Activated CD8-positive, alpha-beta T cell treated with anti-CD3 and anti-CD28 coated beads, Interleukin-2, amount 10 ng/mL, durations not matched to agents 7 days and 5 days (primary cell): ENCODE measurements at regions not wholly inside any gene's neighbourhood (a gene's known extent, or its start where the extent isn't known, plus 50 kb on each side); places are given as distances from the start of the nearest gene placed in this dataset.

Experiments used
- ATAC-seq: fragments of 150-1000 bp; cut with Tn5 transposase; one replicate; pipeline ENCODE4 v1.10.0; 2021; ENCODE audit warnings: moderate library complexity
- CTCF ChIA-PET: fragments of 350-600 bp; sonication (Branson Sonifier 250); formaldehyde crosslinking; loops from one replicate; lab custom pipeline; 2021; ENCODE audit warnings: antibody characterized with exemption; lab: Charles Lee
- POLR2A ChIA-PET: fragments of 350-600 bp; sonication (Branson Sonifier 250); formaldehyde crosslinking; loops from one replicate; lab custom pipeline; 2021; ENCODE audit warnings: antibody characterized with exemption; lab: Charles Lee
- DNase-seq: peaks from one replicate; pipeline ENCODE4 v3.0.0-alpha.2; 2020
- H3K27ac Mint-ChIP-seq: one replicate; pipeline ENCODE4 v1.8.0; 2021; ENCODE audit warnings: mild to moderate bottlenecking, mixed read lengths
- H3K27me3 Mint-ChIP-seq: one replicate; pipeline ENCODE4 v1.8.0; 2021; ENCODE audit warnings: low read depth, mixed read lengths
- H3K36me3 Mint-ChIP-seq: one replicate; pipeline ENCODE4 v1.8.0; 2021; ENCODE audit warnings: low read depth, mixed read lengths
- H3K4me1 Mint-ChIP-seq: one replicate; pipeline ENCODE4 v1.8.0; 2021; ENCODE audit warnings: low read depth, mixed read lengths
- H3K4me3 Mint-ChIP-seq: one replicate; pipeline ENCODE4 v1.8.0; 2021; ENCODE audit warnings: mild to moderate bottlenecking, mixed read lengths
- H3K9me3 Mint-ChIP-seq: one replicate; pipeline ENCODE4 v1.8.0; 2022; ENCODE audit warnings: mixed read lengths; ENCODE audit not compliant: insufficient read depth

GRCh38 chr2:128768041-128768440, 449.4 kb upstream of the HS6ST1 start:
- Mint-ChIP-seq H3K9me3 (peaks cover 6% of the 10 kb centered on the region), H3K36me3 (no peaks in the 10 kb centered on the region), H3K4me1 (no peaks in the 10 kb centered on the region), H3K4me3 (no peak overlapping the region), H3K27ac (no peak overlapping the region), H3K27me3 (peaks cover 5% of the 10 kb centered on the region)
- ChIA-PET CTCF (no interaction called here), POLR2A (no interaction called here)
- no peak for ATAC-seq
- no peak for DNase-seq

GRCh38 chr2:128769457-128770142, 450.9 kb upstream of the HS6ST1 start:
- ChIA-PET CTCF (no interaction called here), POLR2A (no interaction called here)
- H3K9me3 Mint-ChIP-seq: no peaks in the 10 kb centered on the region
- H3K36me3 Mint-ChIP-seq: no peaks in the 10 kb centered on the region
- H3K4me1 Mint-ChIP-seq: no peaks in the 10 kb centered on the region
- ATAC-seq: no peak
- H3K27me3 Mint-ChIP-seq: no peaks in the 10 kb centered on the region
- DNase-seq: no peak
- no peak overlapping the region for H3K27ac Mint-ChIP-seq
- no peak overlapping the region for H3K4me3 Mint-ChIP-seq

DNA sequence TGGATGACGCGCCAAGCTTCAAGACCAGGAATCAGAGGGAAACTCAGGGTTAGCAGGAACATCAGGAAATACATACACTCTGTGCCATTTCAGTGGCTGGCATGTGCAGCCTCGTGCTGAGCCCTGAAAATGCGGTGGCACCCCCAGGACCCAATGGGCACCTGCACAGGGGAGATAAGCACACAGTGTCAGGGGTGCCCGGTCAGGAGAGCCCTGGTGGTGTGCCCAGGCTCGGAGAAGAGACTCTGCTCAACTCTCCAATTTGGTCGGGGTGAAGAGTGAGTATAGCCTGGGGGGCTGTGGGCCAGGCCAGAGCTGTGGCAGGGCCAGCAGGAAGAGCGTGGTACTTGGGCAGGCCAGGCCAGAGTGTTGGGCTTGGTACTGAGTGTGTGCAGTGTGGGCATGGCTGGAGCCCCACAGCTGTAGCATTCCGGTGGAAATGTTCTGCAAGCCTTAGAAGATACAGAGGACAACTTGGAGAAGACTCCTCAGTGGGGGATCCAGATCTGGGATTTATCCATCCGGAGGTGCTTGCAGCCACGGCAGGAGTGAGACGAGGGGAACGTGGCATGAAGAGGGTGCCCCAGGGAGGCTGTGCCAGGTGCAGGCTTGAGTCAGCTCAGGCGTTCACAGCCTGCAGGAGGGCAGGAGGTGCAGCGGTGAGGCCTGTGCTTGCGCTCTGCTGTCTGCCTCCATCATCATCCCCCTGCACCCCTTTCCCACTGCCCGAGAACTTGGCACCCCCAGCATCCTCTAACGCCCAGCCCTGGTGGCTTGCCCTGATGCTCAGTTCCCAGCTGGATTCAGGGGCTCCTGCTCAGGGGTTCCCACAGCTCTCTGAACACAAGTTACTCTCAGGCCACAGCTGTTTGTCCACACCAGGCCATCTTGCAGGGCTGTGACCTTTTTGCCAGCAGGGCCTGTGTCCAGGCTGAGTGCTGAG, 451.7 kb upstream of the HS6ST1 start:
- Mint-ChIP-seq H3K4me3 (no peak overlapping the region), H3K36me3 (no peaks in the 10 kb centered on the region), H3K4me1 (no peaks in the 10 kb centered on the region), H3K27me3 (no peaks in the 10 kb centered on the region), H3K27ac (no peak overlapping the region), H3K9me3 (no peaks in the 10 kb centered on the region)
- CTCF ChIA-PET: no interaction called here
- DNase-seq: no peak
- POLR2A ChIA-PET: no interaction called here
- no peak for ATAC-seq

DNA sequence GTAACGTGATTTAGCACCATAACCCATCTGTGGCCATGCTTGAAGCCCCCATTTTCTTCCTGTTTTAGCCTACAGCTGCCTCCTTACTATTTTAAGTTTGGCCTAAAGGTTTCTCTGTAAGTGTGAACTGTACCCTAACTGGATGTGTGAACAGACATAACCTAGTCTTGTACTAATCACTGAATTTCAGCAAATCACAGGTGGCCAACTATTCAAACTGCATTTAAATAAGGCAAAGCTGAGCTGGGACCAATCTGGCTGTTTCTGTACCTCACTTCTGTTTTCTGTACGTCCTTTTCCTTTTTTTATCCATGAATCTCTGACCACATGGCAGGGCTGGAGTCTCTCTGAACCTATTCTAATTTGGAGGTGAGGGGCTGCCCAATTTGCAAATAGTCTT, 452.7 kb upstream of the HS6ST1 start:
- no peak overlapping the region for H3K27ac Mint-ChIP-seq
- no peak overlapping the region for H3K4me3 Mint-ChIP-seq
- no peaks in the 10 kb centered on the region for H3K27me3 Mint-ChIP-seq
- H3K4me1 Mint-ChIP-seq: no peaks in the 10 kb centered on the region
- ATAC-seq: no peak
- no peak for DNase-seq
- POLR2A ChIA-PET: no interaction called here
- no peaks in the 10 kb centered on the region for H3K9me3 Mint-ChIP-seq
- CTCF ChIA-PET: no interaction called here
- H3K36me3 Mint-ChIP-seq: no peaks in the 10 kb centered on the region

GRCh38 chr2:128772671-128773070, 454.0 kb upstream of the HS6ST1 start:
- ChIA-PET POLR2A (no interaction called here), CTCF (no interaction called here)
- Mint-ChIP-seq H3K4me3 (no peak overlapping the region), H3K4me1 (no peaks in the 10 kb centered on the region), H3K9me3 (no peaks in the 10 kb centered on the region), H3K36me3 (no peaks in the 10 kb centered on the region), H3K27me3 (no peaks in the 10 kb centered on the region), H3K27ac (no peak overlapping the region)
- DNase-seq: no peak
- ATAC-seq: no peak

DNA sequence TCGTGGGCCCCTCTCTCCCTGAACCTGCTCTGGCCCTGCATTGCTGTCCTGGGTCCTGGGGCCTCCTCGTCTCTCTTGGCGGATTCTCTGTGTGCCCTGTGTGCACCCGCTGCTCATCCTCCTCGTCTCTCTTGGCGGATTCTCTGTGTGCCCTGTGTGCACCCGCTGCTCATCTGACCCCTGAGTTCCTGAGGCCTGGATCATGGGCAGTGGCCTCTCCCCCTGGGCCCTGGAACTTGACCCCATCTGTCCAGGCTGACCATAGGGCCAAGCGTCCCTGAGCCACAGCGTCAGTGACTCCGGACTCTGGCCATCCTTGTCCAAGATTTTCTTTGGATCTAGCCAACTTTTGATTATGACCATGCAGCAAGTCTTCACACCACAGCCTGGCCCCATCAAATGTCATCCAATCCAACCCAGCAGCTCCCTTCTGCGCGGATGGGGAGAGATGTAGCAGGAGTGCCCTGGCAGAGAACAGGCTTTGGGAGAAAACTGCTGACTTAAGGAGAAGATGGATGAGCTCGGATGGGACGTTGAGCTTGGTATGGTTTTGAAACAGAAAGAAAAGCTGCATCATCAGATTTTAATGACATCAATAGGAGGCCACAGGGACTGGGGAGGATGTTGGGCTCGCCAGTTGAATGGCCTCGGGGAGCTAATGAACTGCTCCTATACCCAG, 455.1 kb upstream of the HS6ST1 start:
- no peak for ATAC-seq
- H3K36me3 Mint-ChIP-seq: no peaks in the 10 kb centered on the region
- ChIA-PET POLR2A (no interaction called here), CTCF (no interaction called here)
- no peaks in the 10 kb centered on the region for H3K4me1 Mint-ChIP-seq
- H3K4me3 Mint-ChIP-seq: no peak overlapping the region
- no peak for DNase-seq
- no peaks in the 10 kb centered on the region for H3K27me3 Mint-ChIP-seq
- no peak overlapping the region for H3K27ac Mint-ChIP-seq
- H3K9me3 Mint-ChIP-seq: no peaks in the 10 kb centered on the region

DNA sequence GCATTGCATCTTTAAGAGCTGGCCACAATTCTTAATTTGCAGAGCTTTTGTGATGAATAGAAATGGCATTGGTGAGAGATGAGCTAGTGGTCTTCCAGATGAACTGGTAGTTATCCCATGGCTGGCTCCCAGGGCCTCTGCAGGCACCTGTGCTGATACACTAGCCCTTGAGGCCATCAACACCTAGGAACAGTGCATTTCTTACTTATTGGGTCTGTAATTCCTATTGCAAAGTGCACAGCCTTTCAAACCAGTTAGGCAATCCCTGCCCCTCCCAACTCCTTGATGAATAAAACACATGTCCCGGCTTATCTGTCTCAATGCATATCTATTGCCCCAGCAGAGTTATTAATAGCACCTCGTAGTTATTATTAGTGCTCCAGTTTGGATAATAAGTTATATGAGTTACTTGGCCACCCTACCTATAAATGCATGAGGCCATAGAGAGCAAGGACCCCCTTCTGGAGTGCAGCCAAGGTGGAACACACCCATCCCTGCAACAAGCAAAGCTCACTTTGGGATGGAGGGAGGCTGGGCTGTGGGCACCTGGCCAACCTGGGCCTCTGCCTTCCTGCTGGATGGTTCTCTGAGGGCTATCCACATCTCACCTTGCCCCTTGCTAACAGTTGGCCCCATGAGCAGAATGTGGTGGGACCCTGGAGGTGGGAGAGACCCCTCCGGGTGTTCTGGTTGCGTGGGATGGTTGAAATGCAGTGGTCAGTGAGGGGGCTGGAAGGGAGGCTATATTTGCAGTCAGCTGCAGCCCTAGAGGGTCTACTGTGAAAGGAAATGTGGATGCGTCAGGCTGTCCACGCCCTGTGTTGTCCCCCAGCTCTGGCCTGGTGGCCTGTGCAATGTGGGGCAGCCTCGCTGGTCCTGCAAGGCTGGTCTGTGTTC, 455.9 kb upstream of the HS6ST1 start:
- POLR2A ChIA-PET: no interaction called here
- Mint-ChIP-seq H3K9me3 (no peaks in the 10 kb centered on the region), H3K4me3 (no peak overlapping the region), H3K36me3 (no peaks in the 10 kb centered on the region), H3K27me3 (no peaks in the 10 kb centered on the region), H3K27ac (no peak overlapping the region), H3K4me1 (no peaks in the 10 kb centered on the region)
- ATAC-seq (no peak), DNase-seq (no peak)
- CTCF ChIA-PET: no interaction called here

DNA sequence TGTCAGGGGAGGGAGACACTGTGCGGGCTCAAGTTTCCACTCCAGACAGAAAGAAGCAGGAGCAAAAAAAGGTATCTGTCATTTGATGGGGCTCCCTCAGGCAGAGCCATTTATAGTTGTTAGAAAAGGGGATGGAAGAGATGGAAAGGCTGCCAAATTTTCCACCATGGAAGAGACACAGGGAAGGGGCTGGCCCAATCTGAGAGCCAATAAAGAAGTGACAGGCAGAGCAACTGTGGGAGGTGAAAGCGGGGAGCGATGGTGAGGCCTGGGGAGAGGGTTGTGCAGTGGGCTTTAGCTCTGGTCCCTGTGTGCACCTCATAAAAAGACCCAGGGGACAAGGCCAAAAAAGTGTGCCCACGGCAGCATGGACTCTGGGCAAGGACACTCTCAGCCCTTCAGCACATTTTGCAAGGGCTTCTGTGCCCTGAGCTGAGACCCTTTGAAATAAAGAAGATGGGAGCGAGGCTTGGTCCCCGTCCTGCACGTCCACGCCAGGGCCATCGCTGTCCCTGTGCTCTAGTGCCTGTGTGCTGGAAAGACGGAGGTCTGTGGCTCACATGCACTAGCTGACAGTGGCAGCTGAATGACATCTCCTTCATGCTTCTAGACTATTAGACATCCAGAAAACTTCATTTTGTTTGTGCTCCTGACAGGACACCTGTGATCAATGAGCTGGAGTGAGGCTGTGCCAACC, 456.7 kb upstream of the HS6ST1 start:
- POLR2A ChIA-PET: no interaction called here
- Mint-ChIP-seq H3K27me3 (no peaks in the 10 kb centered on the region), H3K4me3 (no peak overlapping the region), H3K9me3 (no peaks in the 10 kb centered on the region), H3K27ac (no peak overlapping the region), H3K4me1 (no peaks in the 10 kb centered on the region), H3K36me3 (no peaks in the 10 kb centered on the region)
- CTCF ChIA-PET: no interaction called here
- no peak for DNase-seq
- no peak for ATAC-seq

- Mint-ChIP-seq H3K4me3 (no peak overlapping the region), H3K27ac (no peak overlapping the region), H3K27me3 (no peaks in the 10 kb centered on the region), H3K36me3 (no peaks in the 10 kb centered on the region), H3K4me1 (no peaks in the 10 kb centered on the region), H3K9me3 (no peaks in the 10 kb centered on the region)
- POLR2A ChIA-PET: no interaction called here
- DNase-seq (no peak), ATAC-seq (no peak)
- CTCF ChIA-PET: no interaction called here
Measured at GRCh38 chr2:128775914-128776285, 457.2 kb upstream of the HS6ST1 start.

- Mint-ChIP-seq H3K36me3 (no peaks in the 10 kb centered on the region), H3K4me3 (no peak overlapping the region), H3K4me1 (no peaks in the 10 kb centered on the region), H3K9me3 (no peaks in the 10 kb centered on the region), H3K27ac (no peak overlapping the region), H3K27me3 (no peaks in the 10 kb centered on the region)
- CTCF ChIA-PET: interaction anchor here (0.8 kb wide), 1 partner anchor 22 kb away, joined by 4 read pairs; no protein-coding TSS in a partner anchor
- ATAC-seq (no peak), DNase-seq (no peak)
- POLR2A ChIA-PET: no interaction called here
Measured at GRCh38 chr2:128776461-128777195, 458.0 kb upstream of the HS6ST1 start.
